ENCODE measurements at regions not wholly inside any gene's neighbourhood (a gene's known extent, or its start where the extent isn't known, plus 50 kb on each side); places are given as distances from the start of the nearest gene placed in this dataset.

- no peak overlapping the region for H3K4me3 ChIP-seq (ENCODE audit: control insufficient read depth, low read depth, low read length)
- DNase-seq (ENCODE audit: low read depth): peak; percentile 36
- TF ChIP-seq CTCF (conservative IDR thresholded peaks at IDR 0.05; ENCODE audit: control insufficient read depth, insufficient read depth, low read depth, low read length): no peak
These were observed 364.7 kb upstream of the TGFBR2 start for GRCh38 chr3:30241721-30242120.

GRCh38 chr3:30245858-30246622 lies 360.4 kb upstream of the TGFBR2 start:
- TF ChIP-seq CTCF (conservative IDR thresholded peaks at IDR 0.05; ENCODE audit: control insufficient read depth, insufficient read depth, low read depth, low read length): no peak
- no peak overlapping the region for H3K4me3 ChIP-seq (ENCODE audit: control insufficient read depth, low read depth, low read length)
- no peak for DNase-seq (ENCODE audit: low read depth)

GRCh38 chr3:30248423-30248822 lies 358.0 kb upstream of the TGFBR2 start:
- DNase-seq (ENCODE audit: low read depth): no peak
- no peak overlapping the region for H3K4me3 ChIP-seq (ENCODE audit: control insufficient read depth, low read depth, low read length)
- TF ChIP-seq CTCF (conservative IDR thresholded peaks at IDR 0.05; ENCODE audit: control insufficient read depth, insufficient read depth, low read depth, low read length): no peak

- no peak for DNase-seq (ENCODE audit: low read depth)
- TF ChIP-seq CTCF (conservative IDR thresholded peaks at IDR 0.05; ENCODE audit: control insufficient read depth, insufficient read depth, low read depth, low read length): no peak
These were observed 353.9 kb upstream of the TGFBR2 start for GRCh38 chr3:30252474-30252873.

GRCh38 chr3:30253832-30254231 lies 352.6 kb upstream of the TGFBR2 start:
- no peak for DNase-seq (ENCODE audit: low read depth)
- H3K4me3 ChIP-seq (ENCODE audit: control insufficient read depth, low read depth, low read length): no peak overlapping the region
- TF ChIP-seq CTCF (conservative IDR thresholded peaks at IDR 0.05; ENCODE audit: control insufficient read depth, insufficient read depth, low read depth, low read length): no peak

More at GRCh38 chr3:30252474-30252873, 353.9 kb upstream of the TGFBR2 start:
- no peak overlapping the region for H3K4me3 ChIP-seq (ENCODE audit: control insufficient read depth, low read depth, low read length)

GRCh38 chr3:30256474-30256873 lies 349.9 kb upstream of the TGFBR2 start:
- H3K4me3 ChIP-seq (ENCODE audit: control insufficient read depth, low read depth, low read length): no peak overlapping the region
- no peak for TF ChIP-seq CTCF (conservative IDR thresholded peaks at IDR 0.05; ENCODE audit: control insufficient read depth, insufficient read depth, low read depth, low read length)
- DNase-seq (ENCODE audit: low read depth): no peak
